Chondrocyte (in vitro differentiated cells): ENCODE measurements at regions not wholly inside any gene's neighbourhood (a gene's known extent, or its start where the extent isn't known, plus 50 kb on each side); places are given as distances from the start of the nearest gene placed in this dataset.

Experiments used
- DNase-seq: peaks from one replicate; pipeline ENCODE4 v3.0.0; 2021; ENCODE audit warnings: mixed read lengths, low spot score
- H3K27ac Mint-ChIP-seq: one replicate; pipeline ENCODE4 v1.8.0; 2021; ENCODE audit warnings: mild to moderate bottlenecking, moderate library complexity, mixed read lengths; ENCODE audit not compliant: unreplicated experiment
- H3K27me3 Mint-ChIP-seq: 2 replicates; pipeline ENCODE4 v1.8.0; 2021; ENCODE audit warnings: low read depth, mixed read lengths
- H3K36me3 Mint-ChIP-seq: 2 replicates; pipeline ENCODE4 v1.8.0; 2021; ENCODE audit warnings: low read depth, mixed read lengths
- H3K4me1 Mint-ChIP-seq: 2 replicates; pipeline ENCODE4 v1.8.0; 2021; ENCODE audit warnings: low read depth, mild to moderate bottlenecking, mixed read lengths
- H3K4me3 Mint-ChIP-seq: one replicate; pipeline ENCODE4 v1.8.0; 2021; ENCODE audit warnings: mild to moderate bottlenecking, moderate library complexity, mixed read lengths; ENCODE audit not compliant: unreplicated experiment
- H3K9me3 Mint-ChIP-seq: 2 replicates; pipeline ENCODE4 v1.8.0; 2021; ENCODE audit warnings: low read depth, mixed read lengths
- CTCF ChIP-seq: fragments of 200-600 bp; sonication (generic); IDR thresholded peaks from 2 replicates; pipeline ENCODE4 v1.5.0; 2021; ENCODE audit warnings: antibody characterized with exemption, mild to moderate bottlenecking, moderate library complexity

- Mint-ChIP-seq H3K27me3 (no peaks in the 10 kb centered on the region), H3K4me1 (peaks cover 7% of the 10 kb centered on the region), H3K27ac (no peak overlapping the region), H3K36me3 (no peaks in the 10 kb centered on the region), H3K4me3 (no peak overlapping the region), H3K9me3 (peaks cover 3% of the 10 kb centered on the region)
- no peak for DNase-seq
- no peak for TF ChIP-seq CTCF
Measured at GRCh38 chr4:96145601-96146000, 305.7 kb downstream of the PDHA2 start.

- no peaks in the 10 kb centered on the region for H3K27me3 Mint-ChIP-seq
- H3K27ac Mint-ChIP-seq, result no peak overlapping the region
- no peaks in the 10 kb centered on the region for H3K36me3 Mint-ChIP-seq
- H3K4me3 Mint-ChIP-seq, result no peak overlapping the region
- H3K4me1 Mint-ChIP-seq, result peaks cover 8% of the 10 kb centered on the region
- no peak for TF ChIP-seq CTCF
- H3K9me3 Mint-ChIP-seq, result peaks cover 3% of the 10 kb centered on the region
- no peak for DNase-seq
Measured at GRCh38 chr4:96146686-96147085, 306.8 kb downstream of the PDHA2 start.

GRCh38 chr4:96149894-96150293, 310.0 kb downstream of the PDHA2 start:
- no peak for DNase-seq
- Mint-ChIP-seq H3K27ac (no peak overlapping the region), H3K4me3 (no peak overlapping the region), H3K27me3 (no peaks in the 10 kb centered on the region), H3K9me3 (peaks cover 3% of the 10 kb centered on the region), H3K4me1 (peaks cover 8% of the 10 kb centered on the region), H3K36me3 (no peaks in the 10 kb centered on the region)
- no peak for TF ChIP-seq CTCF

- no peaks in the 10 kb centered on the region for H3K27me3 Mint-ChIP-seq
- no peak for TF ChIP-seq CTCF
- H3K36me3 Mint-ChIP-seq, result no peaks in the 10 kb centered on the region
- H3K4me1 Mint-ChIP-seq, result peaks cover 7% of the 10 kb centered on the region
- H3K27ac Mint-ChIP-seq, result no peak overlapping the region
- H3K9me3 Mint-ChIP-seq, result peaks cover 3% of the 10 kb centered on the region
- DNase-seq, result no peak
- H3K4me3 Mint-ChIP-seq, result no peak overlapping the region
Measured at GRCh38 chr4:96150466-96150865, 310.6 kb downstream of the PDHA2 start.

GRCh38 chr4:96152824-96153223, 312.9 kb downstream of the PDHA2 start:
- H3K4me3 Mint-ChIP-seq, result no peak overlapping the region
- H3K27me3 Mint-ChIP-seq, result no peaks in the 10 kb centered on the region
- no peaks in the 10 kb centered on the region for H3K36me3 Mint-ChIP-seq
- TF ChIP-seq CTCF, result no peak
- no peak overlapping the region for H3K27ac Mint-ChIP-seq
- peaks cover 3% of the 10 kb centered on the region for H3K4me1 Mint-ChIP-seq
- H3K9me3 Mint-ChIP-seq, result peaks cover 3% of the 10 kb centered on the region
- DNase-seq, result no peak
